MCF 10A (cell line): ENCODE measurements at regions not wholly inside any gene's neighbourhood (a gene's known extent, or its start where the extent isn't known, plus 50 kb on each side); places are given as distances from the start of the nearest gene placed in this dataset.

Experiments used
- BruUV-seq: library from RNA; stranded (reverse); fragments of 400-500 nt; replicated peaks from 2 replicates; lab custom pipeline; 2021; lab: Mats Ljungman, UMichigan
- CTCF ChIA-PET: fragments of 300-600 bp; sonication (Branson Sonifier 250); formaldehyde crosslinking; extraction: SDS; loops from one replicate; lab custom pipeline; 2021; ENCODE audit warnings: antibody characterized with exemption, inconsistent platforms; lab: Yijun Ruan, JAX
- POLR2A ChIA-PET: fragments of 300-600, 350-650 bp; sonication (Branson Sonifier 250); formaldehyde crosslinking; extraction: SDS; loops from one replicate; lab custom pipeline; 2020; ENCODE audit warnings: antibody characterized with exemption, inconsistent platforms; lab: Yijun Ruan, JAX
- DNase-seq: peaks from one replicate; pipeline ENCODE4 v3.0.0-alpha.2; 2018; ENCODE audit not compliant: unreplicated experiment
- H3K27ac Mint-ChIP-seq: one replicate; pipeline ENCODE4 v1.8.0; 2022; ENCODE audit warnings: mild to moderate bottlenecking, low read depth, mixed read lengths; ENCODE audit not compliant: unreplicated experiment
- H3K27me3 Mint-ChIP-seq: one replicate; pipeline ENCODE4 v1.8.0; 2022; ENCODE audit warnings: mixed read lengths; ENCODE audit not compliant: insufficient read depth, unreplicated experiment
- H3K36me3 Mint-ChIP-seq: one replicate; pipeline ENCODE4 v1.8.0; 2022; ENCODE audit warnings: mild to moderate bottlenecking, moderate library complexity, mixed read lengths; ENCODE audit not compliant: insufficient read depth, unreplicated experiment
- H3K4me1 Mint-ChIP-seq: one replicate; pipeline ENCODE4 v1.8.0; 2022; ENCODE audit warnings: mixed read lengths; ENCODE audit not compliant: insufficient read depth, unreplicated experiment
- H3K4me3 Mint-ChIP-seq: one replicate; pipeline ENCODE4 v1.8.0; 2022; ENCODE audit warnings: mild to moderate bottlenecking, moderate library complexity, mixed read lengths; ENCODE audit not compliant: unreplicated experiment
- H3K9me3 Mint-ChIP-seq: one replicate; pipeline ENCODE4 v1.8.0; 2022; ENCODE audit warnings: mixed read lengths; ENCODE audit not compliant: unreplicated experiment
- CTCF ChIP-seq: fragments of 200-600 bp; IDR thresholded peaks from one replicate; pipeline ENCODE4 v1.8.0; 2022; ENCODE audit warnings: antibody characterized with exemption, mild to moderate bottlenecking; ENCODE audit not compliant: unreplicated experiment
- intact Hi-C: fragments of 100-400 bp; cut with micrococcal nuclease; formaldehyde crosslinking; loops from 2 replicates; pipeline ENCODE4 v1.14.1; 2022

GRCh38 chr1:58204284-58204683 lies 342.2 kb downstream of the OMA1 start:
- Mint-ChIP-seq H3K36me3 (no peaks in the 10 kb centered on the region), H3K9me3 (no peaks in the 10 kb centered on the region), H3K27me3 (peaks cover 9% of the 10 kb centered on the region), H3K4me3 (no peak overlapping the region), H3K27ac (no peak overlapping the region), H3K4me1 (no peaks in the 10 kb centered on the region)
- DNase-seq: peak; percentile 18
- intact Hi-C loops: no loop called here
- no TSS peak for BruUV-seq
- ChIA-PET CTCF (interaction anchor here (1.4 kb wide), 1 partner anchor 10 kb away, joined by 4 read pairs; no protein-coding TSS in a partner anchor), POLR2A (no interaction called here)
- TF ChIP-seq CTCF: no peak

GRCh38 chr1:58201492-58202106 lies 344.9 kb downstream of the OMA1 start:
- TF ChIP-seq CTCF: no peak
- Mint-ChIP-seq H3K4me3 (no peak overlapping the region), H3K27me3 (peaks cover 11% of the 10 kb centered on the region), H3K4me1 (no peaks in the 10 kb centered on the region), H3K9me3 (no peaks in the 10 kb centered on the region), H3K27ac (no peak overlapping the region), H3K36me3 (no peaks in the 10 kb centered on the region)
- CTCF ChIA-PET: interaction anchor here (0.7 kb wide), 1 partner anchor 140 kb away, joined by 3 read pairs; no protein-coding TSS in a partner anchor
- DNase-seq: no peak
- BruUV-seq: no TSS peak
- POLR2A ChIA-PET: interaction anchor here (1.0 kb wide), 1 partner anchor 1134 kb away, joined by 3 read pairs; no protein-coding TSS in a partner anchor
- intact Hi-C loops: no loop called here

- Mint-ChIP-seq H3K36me3 (no peaks in the 10 kb centered on the region), H3K27ac (no peak overlapping the region), H3K4me1 (no peaks in the 10 kb centered on the region), H3K4me3 (no peak overlapping the region), H3K9me3 (no peaks in the 10 kb centered on the region), H3K27me3 (peaks cover 22% of the 10 kb centered on the region)
- TF ChIP-seq CTCF: no peak
- DNase-seq: no peak
- BruUV-seq: no TSS peak
- intact Hi-C loops: no loop called here
- POLR2A ChIA-PET: interaction anchor here (0.6 kb wide), 1 partner anchor 1962 kb away, joined by 3 read pairs; no protein-coding TSS in a partner anchor
- CTCF ChIA-PET: no interaction called here
Observed at GRCh38 chr1:58200437-58200836, 346.1 kb downstream of the OMA1 start.

GRCh38 chr1:58197811-58198210 lies 348.7 kb downstream of the OMA1 start:
- no peaks in the 10 kb centered on the region for H3K9me3 Mint-ChIP-seq
- TF ChIP-seq CTCF: no peak
- no peaks in the 10 kb centered on the region for H3K36me3 Mint-ChIP-seq
- H3K4me1 Mint-ChIP-seq: no peaks in the 10 kb centered on the region
- DNase-seq: no peak
- H3K27me3 Mint-ChIP-seq: peaks cover 34% of the 10 kb centered on the region
- no TSS peak for BruUV-seq
- ChIA-PET CTCF (interaction anchor here (0.7 kb wide), 1 partner anchor 234 kb away, joined by 3 read pairs; no protein-coding TSS in a partner anchor), POLR2A (no interaction called here)
- no peak overlapping the region for H3K4me3 Mint-ChIP-seq
- intact Hi-C loops: no loop called here
- no peak overlapping the region for H3K27ac Mint-ChIP-seq
